ENCODE measurements at regions not wholly inside any gene's neighbourhood (a gene's known extent, or its start where the extent isn't known, plus 50 kb on each side); places are given as distances from the start of the nearest gene placed in this dataset.

DNA sequence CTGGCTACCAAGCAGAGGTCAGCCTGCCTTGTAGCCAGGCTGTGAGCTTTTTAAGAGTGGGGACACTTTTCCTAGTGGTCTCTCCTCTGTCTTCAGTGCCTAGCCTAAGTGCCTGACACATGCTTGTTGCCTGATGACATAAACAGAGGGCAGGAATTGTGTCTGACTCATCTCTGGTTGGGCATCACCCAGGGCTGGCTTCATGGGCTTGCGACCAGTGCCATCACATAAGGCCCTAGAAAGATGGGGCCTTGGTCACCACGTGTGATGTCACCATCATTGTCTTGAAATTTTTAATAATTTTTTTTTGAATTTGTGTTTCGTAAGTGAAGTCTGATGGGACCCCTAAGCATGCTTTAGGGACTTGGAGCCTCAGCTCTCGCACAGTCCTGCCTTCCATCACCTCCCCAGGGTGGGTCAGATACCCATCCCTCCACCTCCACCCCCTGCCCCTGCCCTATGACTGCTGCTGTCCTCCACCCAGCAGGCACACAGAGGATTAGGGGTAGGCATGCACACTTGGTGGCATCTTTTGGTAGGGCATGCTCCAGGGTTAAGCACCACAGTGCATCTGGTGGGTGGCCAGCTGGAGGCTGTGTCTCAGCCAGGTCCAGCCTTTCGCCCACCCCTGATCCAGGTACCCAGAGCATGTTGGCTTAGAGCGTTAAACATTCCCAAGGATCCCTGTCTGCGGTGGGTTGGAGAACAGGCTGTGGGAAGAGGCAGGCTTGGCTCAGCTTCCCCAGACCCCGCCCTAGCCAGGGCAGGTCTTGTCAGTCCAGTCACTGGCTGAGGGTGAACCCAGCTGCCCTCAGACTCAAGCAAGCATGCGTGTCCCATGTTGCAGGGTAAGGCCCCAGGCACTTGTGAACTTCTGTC, 80.1 kb upstream of the SH3PXD2B start:
- TF ChIP-seq, protein P1, sequence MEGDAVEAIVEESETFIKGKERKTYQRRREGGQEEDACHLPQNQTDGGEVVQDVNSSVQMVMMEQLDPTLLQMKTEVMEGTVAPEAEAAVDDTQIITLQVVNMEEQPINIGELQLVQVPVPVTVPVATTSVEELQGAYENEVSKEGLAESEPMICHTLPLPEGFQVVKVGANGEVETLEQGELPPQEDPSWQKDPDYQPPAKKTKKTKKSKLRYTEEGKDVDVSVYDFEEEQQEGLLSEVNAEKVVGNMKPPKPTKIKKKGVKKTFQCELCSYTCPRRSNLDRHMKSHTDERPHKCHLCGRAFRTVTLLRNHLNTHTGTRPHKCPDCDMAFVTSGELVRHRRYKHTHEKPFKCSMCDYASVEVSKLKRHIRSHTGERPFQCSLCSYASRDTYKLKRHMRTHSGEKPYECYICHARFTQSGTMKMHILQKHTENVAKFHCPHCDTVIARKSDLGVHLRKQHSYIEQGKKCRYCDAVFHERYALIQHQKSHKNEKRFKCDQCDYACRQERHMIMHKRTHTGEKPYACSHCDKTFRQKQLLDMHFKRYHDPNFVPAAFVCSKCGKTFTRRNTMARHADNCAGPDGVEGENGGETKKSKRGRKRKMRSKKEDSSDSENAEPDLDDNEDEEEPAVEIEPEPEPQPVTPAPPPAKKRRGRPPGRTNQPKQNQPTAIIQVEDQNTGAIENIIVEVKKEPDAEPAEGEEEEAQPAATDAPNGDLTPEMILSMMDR (IDR thresholded peaks at IDR 0.05; ENCODE audit: poor library complexity, severe bottlenecking), result no peak
- no peak for TF ChIP-seq EP300 (conservative IDR thresholded peaks at IDR 0.05; ENCODE audit: poor library complexity, severe bottlenecking)
- TF ChIP-seq, protein P2, sequence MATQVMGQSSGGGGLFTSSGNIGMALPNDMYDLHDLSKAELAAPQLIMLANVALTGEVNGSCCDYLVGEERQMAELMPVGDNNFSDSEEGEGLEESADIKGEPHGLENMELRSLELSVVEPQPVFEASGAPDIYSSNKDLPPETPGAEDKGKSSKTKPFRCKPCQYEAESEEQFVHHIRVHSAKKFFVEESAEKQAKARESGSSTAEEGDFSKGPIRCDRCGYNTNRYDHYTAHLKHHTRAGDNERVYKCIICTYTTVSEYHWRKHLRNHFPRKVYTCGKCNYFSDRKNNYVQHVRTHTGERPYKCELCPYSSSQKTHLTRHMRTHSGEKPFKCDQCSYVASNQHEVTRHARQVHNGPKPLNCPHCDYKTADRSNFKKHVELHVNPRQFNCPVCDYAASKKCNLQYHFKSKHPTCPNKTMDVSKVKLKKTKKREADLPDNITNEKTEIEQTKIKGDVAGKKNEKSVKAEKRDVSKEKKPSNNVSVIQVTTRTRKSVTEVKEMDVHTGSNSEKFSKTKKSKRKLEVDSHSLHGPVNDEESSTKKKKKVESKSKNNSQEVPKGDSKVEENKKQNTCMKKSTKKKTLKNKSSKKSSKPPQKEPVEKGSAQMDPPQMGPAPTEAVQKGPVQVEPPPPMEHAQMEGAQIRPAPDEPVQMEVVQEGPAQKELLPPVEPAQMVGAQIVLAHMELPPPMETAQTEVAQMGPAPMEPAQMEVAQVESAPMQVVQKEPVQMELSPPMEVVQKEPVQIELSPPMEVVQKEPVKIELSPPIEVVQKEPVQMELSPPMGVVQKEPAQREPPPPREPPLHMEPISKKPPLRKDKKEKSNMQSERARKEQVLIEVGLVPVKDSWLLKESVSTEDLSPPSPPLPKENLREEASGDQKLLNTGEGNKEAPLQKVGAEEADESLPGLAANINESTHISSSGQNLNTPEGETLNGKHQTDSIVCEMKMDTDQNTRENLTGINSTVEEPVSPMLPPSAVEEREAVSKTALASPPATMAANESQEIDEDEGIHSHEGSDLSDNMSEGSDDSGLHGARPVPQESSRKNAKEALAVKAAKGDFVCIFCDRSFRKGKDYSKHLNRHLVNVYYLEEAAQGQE (IDR thresholded peaks at IDR 0.05; ENCODE audit: borderline replicate concordance), result no peak
- TF ChIP-seq EZH2 (IDR thresholded peaks at IDR 0.05; ENCODE audit: borderline replicate concordance, insufficient read depth, low read length, poor library complexity, severe bottlenecking), result no peak
- TF ChIP-seq TAF1 (IDR thresholded peaks at IDR 0.05; ENCODE audit: low read depth), result no peak
- no peak for TF ChIP-seq RAD21 (conservative IDR thresholded peaks at IDR 0.05)

Data from neural cell (in vitro differentiated cells).